H1 (cell line): ENCODE measurements at regions not wholly inside any gene's neighbourhood (a gene's known extent, or its start where the extent isn't known, plus 50 kb on each side); places are given as distances from the start of the nearest gene placed in this dataset.

ENCODE experiments used
- CHD7 ChIP-seq: fragments of 300-600 bp; sonication (generic); IDR thresholded peaks from 2 replicates; pipeline ENCODE4 v1.7.1; 2012; ENCODE audit warnings: low read length, moderate library complexity, mild to moderate bottlenecking, inconsistent platforms; ENCODE audit not compliant: insufficient replicate concordance
- JUND ChIP-seq: IDR thresholded peaks from 2 replicates; pipeline ENCODE4 v1.6.1; 2011; ENCODE audit warnings: mild to moderate bottlenecking, improper control_type of control experiment, low read length
- NANOG ChIP-seq: IDR thresholded peaks from 2 replicates; pipeline ENCODE4 v1.6.1; 2011; ENCODE audit warnings: low read length, low read depth, mild to moderate bottlenecking, inconsistent platforms; ENCODE audit not compliant: insufficient read depth, poor library complexity, severe bottlenecking
- PHF8 ChIP-seq: fragments of 200-600 bp; sonication (generic); conservative IDR thresholded peaks from 2 replicates; pipeline ENCODE4 v1.7.1; 2012; ENCODE audit warnings: low read depth, mild to moderate bottlenecking, inconsistent platforms, low read length, moderate library complexity
- POLR2AphosphoS5 ChIP-seq: IDR thresholded peaks from 2 replicates; pipeline ENCODE4 v1.6.1; 2011; ENCODE audit warnings: low read depth, low read length
- POU5F1 ChIP-seq: IDR thresholded peaks from 2 replicates; pipeline ENCODE4 v1.6.1; 2011; ENCODE audit warnings: low read depth, mild to moderate bottlenecking, low read length, moderate library complexity
- SIRT6 ChIP-seq: IDR thresholded peaks from one replicate; pipeline ENCODE4 v1.7.1; 2012; ENCODE audit warnings: low read length, inconsistent platforms
- SP4 ChIP-seq: IDR thresholded peaks from 2 replicates; pipeline ENCODE4 v1.6.1; 2012; ENCODE audit warnings: low read length, inconsistent platforms
- TCF12 ChIP-seq: IDR thresholded peaks from 2 replicates; pipeline ENCODE4 v1.6.1; 2011; ENCODE audit warnings: low read depth, mild to moderate bottlenecking, low read length
- TEAD4 ChIP-seq: IDR thresholded peaks from 2 replicates; pipeline ENCODE4 v1.6.1; 2012; ENCODE audit warnings: low read depth, low read length, inconsistent platforms, mixed read lengths

GRCh38 chr22:49216579-49216978 lies 611.1 kb downstream of the BRD1 start (continued):
- TF ChIP-seq CHD7, result no peak
- no peak for TF ChIP-seq NANOG
- TF ChIP-seq TCF12, result no peak
- TF ChIP-seq SP4, result no peak
- no peak for TF ChIP-seq TEAD4
- TF ChIP-seq POLR2AphosphoS5, result no peak
- TF ChIP-seq POU5F1, result no peak
- TF ChIP-seq PHF8, result no peak
- no peak for TF ChIP-seq JUND
- no peak for TF ChIP-seq SIRT6
